Stimulated activated CD4-positive, alpha-beta T cell treated with anti-CD3 and anti-CD28 coated beads, Interleukin-12 subunit alpha, Interleukin-12 subunit beta, amount 100 ng/mL, for 24 hours (primary cell): ENCODE measurements at regions not wholly inside any gene's neighbourhood (a gene's known extent, or its start where the extent isn't known, plus 50 kb on each side); places are given as distances from the start of the nearest gene placed in this dataset.
"Not testable (repeated sequence)": the region's sequence is repeated elsewhere in the genome, so short reads cannot be mapped to it uniquely, and the experiment has no call there.

Source experiments
- DNase-seq, 2 experiments: peaks; one replicate each; pipeline ENCODE4 v3.0.0-alpha.2; 2020; ENCODE audit warnings: low read depth in 2 of 2

DNA sequence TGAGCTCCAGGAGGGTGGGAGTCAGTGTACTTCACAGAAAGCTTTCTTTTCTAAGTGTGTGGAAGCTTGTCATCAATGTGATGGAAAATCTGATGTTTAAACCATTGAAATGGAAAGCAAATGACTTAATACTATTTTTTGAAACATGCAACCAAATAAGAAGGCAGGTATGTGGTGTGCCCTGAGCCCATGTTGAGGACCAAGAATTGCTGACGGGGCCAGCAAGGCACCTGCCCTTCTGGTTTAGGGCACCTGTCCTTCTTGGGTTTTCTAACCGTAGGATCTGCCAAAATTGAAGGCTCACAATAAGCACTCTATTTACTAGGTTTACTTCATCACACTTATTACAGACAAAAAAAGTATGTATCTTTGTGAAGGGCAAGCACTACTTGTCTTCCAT is 537.7 kb downstream of the SOCS6 start:
- DNase-seq: no peak

DNA sequence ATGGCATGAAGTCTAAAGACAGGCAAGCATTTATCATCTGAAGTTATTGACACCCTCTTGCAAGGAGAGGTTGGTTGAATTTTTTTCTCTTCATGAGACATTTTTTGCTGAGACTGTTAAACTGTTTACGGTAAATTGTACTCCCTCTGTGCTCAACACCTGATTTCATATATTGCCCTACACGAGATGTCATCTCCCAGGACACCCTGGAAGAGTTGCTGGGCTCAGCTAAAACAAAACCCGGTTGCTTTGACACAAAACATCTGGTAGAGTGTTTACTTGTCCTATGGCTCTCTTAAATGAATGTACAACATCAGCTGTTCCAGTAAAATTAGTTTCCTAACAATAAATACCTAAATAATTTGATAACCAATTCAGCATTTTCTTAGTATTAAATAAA is 533.8 kb downstream of the SOCS6 start:
- no peak for DNase-seq

DNA sequence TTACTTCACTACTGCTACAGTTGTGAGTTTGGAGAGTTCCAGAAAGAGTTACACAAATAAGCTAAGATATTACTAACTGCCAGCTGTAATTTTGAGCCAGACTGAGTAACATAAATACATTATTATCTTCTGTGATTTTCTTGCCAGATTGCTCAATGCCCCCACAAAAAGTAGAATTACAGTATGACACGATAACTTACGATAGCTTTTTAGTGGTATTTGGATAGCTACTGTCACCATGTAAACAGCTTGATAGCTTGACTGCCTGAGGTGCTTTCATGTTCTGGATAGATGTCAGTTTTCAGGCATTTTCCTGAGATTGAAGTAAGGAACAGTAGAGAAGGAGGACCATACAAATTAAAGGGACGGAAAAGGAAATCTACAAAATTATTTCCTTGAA is 533.3 kb downstream of the SOCS6 start:
- DNase-seq: no peak

DNA sequence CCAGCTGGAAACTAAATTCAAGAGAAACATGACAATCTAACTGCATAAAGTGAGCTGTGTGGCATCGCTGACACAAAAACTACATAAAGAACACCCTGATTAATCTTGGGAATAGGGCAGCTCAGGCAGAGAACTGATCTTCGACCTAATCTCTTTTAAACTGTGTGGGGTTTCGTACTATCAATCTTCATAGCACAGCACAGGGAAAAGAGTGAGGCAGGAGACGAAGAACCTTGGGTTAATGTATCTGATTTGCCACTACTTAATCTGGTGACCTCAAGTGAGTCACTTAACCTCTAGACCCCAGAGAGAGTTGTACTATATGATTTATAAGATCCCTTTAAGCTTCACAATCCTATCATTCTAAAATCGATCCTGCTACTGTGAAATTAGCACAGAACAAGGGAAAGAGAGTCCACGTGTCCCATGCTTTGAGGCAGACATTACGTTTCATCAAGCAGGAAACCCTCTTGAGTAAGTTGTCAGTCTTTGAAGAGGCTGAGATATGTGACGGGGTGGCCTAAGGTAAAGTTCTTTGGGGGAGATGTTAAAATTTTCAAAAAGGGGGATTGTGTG is 519.7 kb downstream of the SOCS6 start:
- DNase-seq: no peak

DNA sequence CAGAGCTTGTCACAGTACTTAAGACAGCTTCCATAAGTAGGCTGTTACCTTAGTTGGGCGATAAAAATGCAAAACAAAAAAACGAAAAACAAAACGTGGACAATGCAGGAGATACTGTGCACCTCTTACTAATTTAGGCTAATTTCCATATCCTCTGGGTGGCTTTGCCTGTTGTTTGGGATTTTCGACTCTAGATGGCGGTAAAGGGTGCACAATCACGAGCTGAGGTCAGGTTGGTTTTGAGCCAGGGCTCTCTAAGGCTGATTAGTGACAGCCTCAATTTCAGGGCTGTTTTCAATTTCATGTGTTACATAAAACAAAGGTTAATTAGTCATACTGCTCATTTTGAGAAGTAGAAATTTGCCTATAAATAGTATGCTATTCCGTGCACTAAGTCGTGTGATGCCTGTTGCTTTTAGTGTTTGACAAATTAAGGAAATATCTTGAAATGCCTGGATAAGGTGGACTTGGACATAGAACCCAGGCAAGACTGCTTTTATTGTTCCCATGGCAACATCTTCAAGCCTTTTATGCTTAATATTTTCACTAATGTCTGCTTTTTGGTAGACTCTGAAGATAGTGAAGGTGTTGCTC is 493.1 kb downstream of the SOCS6 start:
- peak; percentile 34 to 60 for DNase-seq

DNA sequence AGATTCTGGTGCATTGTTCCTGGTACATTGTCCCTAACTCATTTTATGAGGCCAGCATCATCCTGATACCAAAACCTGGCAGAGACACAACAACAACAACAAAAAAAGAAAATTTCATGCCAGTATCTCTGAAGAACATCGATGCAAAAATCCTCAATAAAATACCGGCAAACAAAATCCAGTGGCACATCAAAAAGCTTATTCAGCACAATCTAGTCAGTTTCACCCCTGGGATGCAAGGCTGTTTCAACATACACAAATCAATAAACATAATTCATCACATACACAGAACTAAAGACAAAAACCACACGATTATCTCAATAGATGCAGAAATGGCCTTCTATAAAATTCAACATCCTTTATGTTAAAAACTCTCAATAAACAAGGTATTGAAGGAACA is 477.4 kb downstream of the SOCS6 start:
- not testable (repeated sequence) for DNase-seq

DNA sequence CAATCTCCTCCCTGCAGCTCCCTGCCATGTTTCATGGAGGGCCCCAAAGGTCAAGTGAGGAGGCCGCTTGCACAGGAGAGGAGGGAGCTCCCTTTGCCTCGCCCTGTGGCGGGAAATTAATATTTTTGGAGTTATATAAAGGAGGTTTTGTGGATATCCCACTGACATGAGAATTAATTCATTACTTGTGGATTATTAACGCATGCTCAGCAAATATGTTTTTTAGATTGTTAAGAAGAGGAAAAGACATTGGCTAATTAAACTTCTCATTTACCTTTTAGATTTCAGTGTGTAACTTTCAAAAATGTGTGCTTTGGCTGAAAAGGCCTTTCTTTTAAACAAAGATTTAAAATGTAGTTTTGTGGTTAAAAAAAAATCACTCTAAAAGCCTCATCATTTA is 474.0 kb downstream of the SOCS6 start:
- no peak for DNase-seq

DNA sequence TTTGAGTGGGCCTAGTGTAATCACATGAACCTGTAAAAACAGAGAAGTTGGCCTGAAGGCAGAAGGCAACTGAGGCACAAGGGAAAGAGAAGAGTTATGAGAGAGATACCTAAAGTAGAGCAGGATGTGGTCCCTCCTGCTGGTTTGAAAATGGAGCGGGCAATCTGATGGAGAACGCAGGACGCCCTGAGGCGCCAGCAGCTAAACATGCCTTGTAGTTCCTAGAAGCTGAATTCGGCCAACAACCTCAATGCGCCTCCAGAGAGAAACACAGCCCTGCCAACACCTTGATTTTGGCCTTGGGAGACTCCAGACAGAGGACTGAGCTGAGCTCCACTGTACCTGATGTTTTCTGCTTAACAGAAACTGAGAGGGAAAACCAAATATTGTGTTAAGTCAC is 469.9 kb downstream of the SOCS6 start:
- no peak for DNase-seq

DNA sequence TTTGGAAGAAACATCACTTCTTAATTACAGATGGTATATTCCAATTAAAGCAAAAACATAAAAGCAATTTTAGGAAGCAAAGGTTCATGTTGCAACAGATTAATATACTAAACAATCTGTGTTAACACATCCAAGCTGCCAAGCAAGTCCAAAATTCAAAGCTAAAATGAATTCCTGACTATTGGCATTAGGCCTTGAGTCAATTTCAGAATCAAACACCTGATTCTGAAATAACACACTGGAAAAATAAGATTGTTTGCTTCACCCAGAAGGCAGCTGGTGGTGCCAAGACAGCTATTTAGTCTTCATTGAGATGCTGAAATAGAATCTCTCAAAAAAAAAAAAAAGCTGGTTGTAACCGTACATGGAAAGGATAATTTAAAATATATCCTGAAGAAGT is 465.6 kb downstream of the SOCS6 start:
- no peak for DNase-seq

DNA sequence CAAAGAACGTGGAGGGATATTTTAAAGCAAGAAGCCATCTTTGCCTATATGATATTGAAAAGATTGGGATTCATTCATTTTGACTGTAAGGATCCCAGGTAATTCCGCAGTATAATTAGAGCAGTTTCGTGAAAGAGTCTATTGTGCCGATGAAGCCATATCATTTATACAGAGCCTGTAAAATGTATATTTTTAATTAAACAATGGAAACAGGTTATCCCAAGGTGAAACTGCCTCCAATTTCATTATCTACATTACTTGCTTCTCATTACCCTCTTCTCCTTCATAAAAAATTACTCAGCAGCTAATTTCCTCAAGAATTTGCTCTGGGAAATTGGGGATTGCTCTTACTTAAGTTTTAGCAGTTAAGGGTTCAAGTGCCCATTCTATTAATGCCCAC is 444.1 kb downstream of the SOCS6 start:
- no peak for DNase-seq

DNA sequence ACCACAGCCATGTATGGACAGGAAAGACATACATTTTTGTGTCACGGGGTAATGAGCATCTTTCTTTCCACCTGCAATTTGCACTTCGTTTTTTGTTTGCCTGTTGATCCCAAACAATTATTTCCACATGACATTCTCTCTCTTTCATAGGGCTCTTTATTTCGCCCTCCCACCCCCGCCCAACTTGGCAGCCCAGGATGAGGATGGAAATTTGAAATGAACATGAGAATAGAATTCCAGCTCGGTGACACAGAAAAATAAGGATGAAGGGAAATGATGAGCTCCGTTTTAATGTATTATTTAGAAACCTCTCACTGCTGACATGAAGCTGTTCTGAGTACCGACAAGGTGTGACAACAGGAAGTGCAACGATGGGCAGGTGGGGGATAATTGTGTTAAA is 443.3 kb downstream of the SOCS6 start:
- no peak for DNase-seq

DNA sequence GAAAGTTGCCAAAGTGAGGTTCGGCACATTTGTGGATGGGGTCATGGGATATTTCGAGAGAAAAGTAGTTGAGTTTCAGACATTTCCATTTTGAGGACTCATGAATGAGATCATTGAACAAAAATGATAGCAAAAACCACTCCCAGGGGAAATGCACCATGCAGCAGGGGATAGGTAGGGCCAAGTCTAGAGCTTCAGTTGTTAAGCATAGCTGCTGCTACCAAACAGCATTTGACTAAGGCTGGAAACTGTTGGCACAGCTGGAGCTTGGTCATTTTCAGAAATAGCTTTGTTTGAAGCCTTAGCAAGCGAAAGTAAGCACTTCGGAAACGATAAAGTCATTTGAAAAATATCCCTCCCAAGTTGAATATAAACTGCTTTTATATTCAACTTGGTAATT is 431.8 kb downstream of the SOCS6 start:
- no peak for DNase-seq

DNA sequence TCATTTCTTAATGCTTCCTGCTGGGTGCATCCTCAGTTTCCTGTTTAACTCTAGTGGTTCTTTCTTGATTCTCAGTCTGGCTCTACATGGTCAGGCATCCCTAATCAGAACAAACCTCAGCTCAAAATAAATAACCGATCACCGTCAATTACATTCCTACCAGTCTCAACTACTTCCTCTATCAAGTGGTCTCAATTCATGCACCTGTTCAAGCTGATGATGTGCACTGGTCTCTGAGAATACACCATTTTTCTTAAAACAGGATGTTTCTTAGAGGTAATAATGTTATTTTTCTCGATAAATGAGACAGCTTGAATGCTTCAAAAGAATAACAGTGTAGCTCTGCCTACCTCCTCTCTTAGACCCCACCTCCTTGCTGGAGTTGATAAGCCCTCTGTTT is 420.9 kb downstream of the SOCS6 start:
- DNase-seq: no peak

DNA sequence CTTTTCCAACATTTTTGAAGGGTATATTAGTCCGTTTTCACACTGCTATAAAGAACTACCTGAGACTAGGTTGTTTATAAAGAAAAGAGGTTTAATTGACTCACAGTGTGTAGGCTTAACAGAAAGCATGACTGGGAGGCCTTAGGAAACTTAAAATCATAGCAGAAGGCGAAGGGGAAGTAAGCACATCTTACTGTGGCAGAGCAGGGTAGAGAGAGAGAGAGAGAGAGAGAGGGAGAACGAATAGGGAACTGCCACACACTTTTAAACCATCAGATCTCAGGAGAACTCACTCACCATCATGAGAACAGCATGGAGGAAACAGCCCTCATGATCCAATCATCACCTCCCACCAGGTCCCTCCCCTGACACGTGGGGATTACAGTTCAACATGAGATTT is 420.3 kb downstream of the SOCS6 start:
- DNase-seq: no peak

DNA sequence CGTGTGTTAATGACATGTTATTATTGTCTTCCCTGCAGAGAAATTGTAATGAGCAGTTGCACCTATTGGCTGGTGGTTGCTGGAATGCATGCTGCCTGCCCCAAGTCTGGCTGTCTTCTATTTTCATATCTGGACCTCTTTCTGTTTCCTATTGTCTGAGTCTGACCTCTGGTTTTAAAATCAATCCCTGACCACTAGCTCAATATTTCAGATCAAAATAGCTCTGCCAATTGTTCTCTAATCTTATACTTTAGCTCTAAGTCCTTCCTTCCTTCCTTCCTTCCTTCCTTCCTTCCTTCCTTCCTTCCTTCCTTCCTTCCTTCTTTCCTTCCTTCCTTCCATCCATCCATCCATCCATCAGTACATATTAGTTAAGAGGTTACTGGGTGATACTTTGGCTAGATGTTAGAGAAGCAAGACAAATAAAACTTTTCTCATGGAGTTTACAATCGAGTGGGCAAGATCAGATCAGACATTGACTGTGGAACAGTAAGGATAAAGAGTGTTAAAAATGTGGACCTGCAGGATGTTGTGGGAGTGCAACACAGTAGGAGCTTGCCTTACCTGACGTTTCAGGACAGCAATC is 417.1 kb downstream of the SOCS6 start:
- no peak for DNase-seq

DNA sequence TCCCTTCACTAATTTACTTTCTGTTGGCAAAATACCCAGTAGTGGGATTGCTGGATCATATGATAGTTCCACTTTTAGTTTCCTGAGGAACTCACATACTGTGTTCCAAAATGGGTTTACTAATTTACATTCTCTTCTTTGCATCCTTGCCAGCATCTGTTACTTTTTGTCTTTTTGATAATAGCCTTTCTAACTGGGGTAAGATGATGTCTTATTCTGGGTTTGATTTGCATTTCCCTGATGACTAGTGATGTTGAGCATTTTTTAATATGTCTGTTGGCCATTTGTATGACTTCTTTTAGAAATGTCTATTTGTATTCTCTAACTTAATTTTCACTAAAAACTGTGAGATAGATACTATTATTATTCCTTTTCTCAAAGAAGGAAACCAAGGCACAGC is 411.7 kb downstream of the SOCS6 start:
- DNase-seq: no peak

DNA sequence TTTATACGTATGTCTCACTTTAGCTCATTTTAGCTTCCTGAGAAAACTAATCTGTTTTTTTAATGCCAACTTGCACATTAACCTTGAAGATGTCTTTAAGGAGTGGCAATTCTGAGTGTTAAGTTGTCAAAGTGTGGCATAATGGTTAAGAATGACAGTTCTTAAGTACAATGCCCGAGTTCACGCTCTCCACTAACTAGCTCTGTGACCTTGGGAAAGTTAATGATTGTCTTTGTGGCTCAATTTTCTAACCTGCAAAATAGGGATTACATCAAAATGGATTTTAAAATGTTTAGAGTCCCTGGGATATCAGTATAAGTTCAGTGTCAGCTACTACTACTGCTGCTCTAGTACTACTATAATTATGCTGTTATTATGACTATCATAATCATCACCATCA is 409.7 kb downstream of the SOCS6 start:
- DNase-seq: no peak

DNA sequence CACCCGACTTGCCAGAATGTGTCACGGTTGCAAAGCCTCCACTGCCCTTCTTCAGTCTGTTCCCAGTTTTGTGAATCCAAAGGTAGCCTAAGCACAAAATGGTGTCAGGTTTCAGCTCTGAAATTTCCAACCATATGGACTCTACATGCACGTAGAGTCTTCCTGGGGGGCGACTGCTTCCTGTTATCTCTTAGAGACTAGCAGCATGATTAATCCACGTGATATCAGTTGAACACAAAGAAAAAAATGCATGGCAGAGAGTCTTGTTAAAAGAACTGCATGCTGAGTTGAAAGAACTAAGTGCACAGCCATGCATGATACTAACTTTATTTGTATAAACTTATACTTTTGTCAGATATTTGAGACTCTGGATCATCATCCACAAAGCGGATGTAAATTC is 404.4 kb downstream of the SOCS6 start:
- DNase-seq: no peak

DNA sequence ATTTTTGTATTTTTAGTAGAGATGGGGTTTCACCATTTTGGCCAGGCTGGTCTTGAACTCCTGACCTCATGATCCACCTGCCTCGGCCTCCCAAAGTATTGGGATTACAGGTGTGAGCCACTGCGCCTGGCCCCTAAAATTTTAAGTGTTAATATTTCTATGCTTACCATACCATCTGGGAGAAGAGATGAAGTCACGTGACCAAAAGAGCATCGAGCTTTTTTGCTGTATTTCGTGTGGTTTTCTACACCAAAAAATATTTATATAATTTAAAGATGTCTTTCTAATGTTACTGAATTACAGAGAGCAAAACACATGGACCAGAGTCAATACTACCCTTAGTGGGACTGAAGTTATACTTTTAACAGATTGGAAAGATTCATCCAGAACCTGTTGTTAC is 400.9 kb downstream of the SOCS6 start:
- not testable (repeated sequence) for DNase-seq

DNA sequence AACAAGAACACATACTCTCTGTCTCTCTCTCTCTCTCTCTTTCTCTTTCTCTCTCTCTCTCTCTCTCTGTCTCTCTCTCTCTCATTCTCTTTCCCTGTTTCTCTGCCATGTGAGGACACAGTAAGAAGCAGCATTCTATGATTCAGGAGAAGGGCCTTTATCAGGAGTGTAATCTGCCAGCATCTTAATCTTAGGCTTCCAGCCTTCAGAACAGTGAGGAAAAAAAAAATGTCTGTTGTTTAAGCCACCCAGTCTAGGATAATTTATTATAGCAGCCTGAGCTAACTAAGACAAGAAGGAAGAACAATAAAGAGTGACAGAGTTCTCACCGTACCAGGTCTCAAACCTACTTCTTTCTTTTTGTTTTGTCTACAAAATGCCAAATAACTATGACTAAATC is 399.4 kb downstream of the SOCS6 start:
- DNase-seq: no peak

DNA sequence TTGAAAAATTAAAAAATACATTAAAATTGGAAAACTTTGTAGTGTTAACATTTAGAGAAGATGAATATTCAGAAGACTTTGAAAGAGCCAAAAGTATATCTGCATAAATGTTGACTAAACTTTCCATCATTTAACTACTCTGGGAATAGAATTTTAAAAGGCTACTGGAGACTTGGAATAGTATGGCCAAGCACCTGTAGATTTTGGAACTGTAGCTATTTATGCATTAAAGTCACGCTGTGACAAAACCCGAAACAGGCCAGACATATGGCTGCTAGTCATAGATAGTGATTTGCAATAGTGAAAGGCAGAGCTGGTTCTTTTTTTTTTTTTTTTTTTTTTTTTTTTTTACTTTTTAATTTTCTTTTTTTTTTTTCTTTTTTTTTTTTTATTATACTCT is 396.0 kb downstream of the SOCS6 start:
- no peak for DNase-seq

DNA sequence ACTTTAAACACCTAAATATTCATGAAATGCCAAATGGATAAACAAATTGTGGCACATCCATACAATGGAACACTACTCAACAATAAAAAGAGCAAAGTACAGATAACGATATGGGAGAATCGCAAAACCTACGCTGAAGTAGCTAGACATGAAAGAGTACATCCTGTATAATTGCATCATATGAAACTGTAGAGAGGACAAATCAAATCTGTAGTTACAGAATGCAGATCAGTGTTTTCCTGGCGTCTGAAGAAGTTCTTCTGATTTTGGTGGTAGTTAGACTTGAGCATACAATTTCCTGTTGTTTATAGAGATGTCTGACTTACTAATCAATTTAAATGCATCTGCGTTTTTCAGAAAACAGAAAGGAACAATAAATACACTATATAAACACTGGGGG is 394.4 kb downstream of the SOCS6 start:
- DNase-seq: no peak

DNA sequence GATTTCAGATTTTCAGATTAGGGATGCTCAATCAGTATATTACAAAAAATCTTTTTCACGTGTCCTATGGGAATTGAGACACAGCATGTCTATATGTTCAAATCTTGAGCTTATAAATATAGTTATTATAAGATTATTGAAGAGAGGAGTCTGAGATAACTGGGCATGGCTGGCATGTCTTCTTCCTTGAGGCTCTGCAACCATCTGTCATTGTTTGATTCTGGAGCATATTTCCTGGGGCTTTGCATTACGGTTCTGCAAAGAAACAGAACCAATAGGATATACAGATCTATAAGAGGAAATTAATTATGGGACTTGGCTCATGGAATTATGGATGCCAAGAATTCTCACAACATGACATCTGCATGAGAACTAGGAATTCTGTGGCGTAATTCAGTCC is 386.1 kb downstream of the SOCS6 start:
- DNase-seq: no peak

DNA sequence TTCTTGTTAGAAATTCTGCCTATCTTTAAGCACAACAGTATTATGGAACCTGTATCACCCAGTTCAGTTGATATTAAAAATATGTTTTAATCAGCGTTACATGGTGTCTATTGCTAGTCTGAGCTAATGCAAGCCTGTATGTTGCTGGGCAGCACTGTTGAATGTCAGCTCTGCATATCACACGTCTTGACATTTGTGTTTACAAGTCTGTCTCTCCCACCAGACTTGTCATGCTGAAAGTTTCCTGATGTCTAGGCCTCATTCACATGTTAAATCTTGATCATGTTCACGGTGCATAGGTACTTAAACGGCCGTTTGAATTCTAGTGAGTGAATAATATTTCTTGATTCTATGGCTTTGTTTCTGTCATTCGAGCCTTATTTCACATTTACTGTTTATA is 385.0 kb downstream of the SOCS6 start:
- DNase-seq: no peak
